ENCODE measurements at regions not wholly inside any gene's neighbourhood (a gene's known extent, or its start where the extent isn't known, plus 50 kb on each side); places are given as distances from the start of the nearest gene placed in this dataset.

DNA sequence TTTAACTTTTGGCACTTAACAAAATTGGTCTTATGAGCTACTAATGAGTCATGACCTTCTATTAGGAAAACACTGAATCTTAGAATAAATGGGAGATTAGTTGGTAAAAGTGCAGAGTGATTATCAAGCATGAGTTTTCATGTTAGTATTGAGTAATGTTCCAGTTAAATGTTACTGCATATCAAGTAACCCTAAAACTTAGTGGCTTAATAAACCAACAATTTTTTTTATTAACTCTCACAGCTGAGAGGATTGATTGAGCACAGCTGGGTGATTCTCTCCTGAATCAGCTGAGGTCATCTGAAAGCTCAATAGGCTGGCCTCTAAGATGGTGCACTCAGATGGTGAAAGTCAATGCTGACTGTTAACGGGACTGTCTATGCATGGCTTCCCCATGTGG, 248.6 kb downstream of the BCL11B start:
- Histone ChIP-seq H2AFZ (no peak overlapping the region), H3K4me2 (ENCODE audit: low read length) (no peak overlapping the region), H3K9ac (no peak overlapping the region), H3K79me2 (no peaks in the 10 kb centered on the region), H3K9me3 (ENCODE audit: control insufficient read depth, low read length) (no peaks in the 10 kb centered on the region), H3K27ac (no peak overlapping the region), H3K4me1 (no peaks in the 10 kb centered on the region), H3K27me3 (ENCODE audit: control insufficient read depth, insufficient read depth, low read length) (no peaks in the 10 kb centered on the region), H3K36me3 (ENCODE audit: control insufficient read depth, insufficient read depth, low read length) (no peaks in the 10 kb centered on the region), H3K4me3 (ENCODE audit: low read depth, low read length) (no peak overlapping the region)
- TF ChIP-seq, protein P1, sequence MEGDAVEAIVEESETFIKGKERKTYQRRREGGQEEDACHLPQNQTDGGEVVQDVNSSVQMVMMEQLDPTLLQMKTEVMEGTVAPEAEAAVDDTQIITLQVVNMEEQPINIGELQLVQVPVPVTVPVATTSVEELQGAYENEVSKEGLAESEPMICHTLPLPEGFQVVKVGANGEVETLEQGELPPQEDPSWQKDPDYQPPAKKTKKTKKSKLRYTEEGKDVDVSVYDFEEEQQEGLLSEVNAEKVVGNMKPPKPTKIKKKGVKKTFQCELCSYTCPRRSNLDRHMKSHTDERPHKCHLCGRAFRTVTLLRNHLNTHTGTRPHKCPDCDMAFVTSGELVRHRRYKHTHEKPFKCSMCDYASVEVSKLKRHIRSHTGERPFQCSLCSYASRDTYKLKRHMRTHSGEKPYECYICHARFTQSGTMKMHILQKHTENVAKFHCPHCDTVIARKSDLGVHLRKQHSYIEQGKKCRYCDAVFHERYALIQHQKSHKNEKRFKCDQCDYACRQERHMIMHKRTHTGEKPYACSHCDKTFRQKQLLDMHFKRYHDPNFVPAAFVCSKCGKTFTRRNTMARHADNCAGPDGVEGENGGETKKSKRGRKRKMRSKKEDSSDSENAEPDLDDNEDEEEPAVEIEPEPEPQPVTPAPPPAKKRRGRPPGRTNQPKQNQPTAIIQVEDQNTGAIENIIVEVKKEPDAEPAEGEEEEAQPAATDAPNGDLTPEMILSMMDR (IDR thresholded peaks at IDR 0.05), result no peak

DNA sequence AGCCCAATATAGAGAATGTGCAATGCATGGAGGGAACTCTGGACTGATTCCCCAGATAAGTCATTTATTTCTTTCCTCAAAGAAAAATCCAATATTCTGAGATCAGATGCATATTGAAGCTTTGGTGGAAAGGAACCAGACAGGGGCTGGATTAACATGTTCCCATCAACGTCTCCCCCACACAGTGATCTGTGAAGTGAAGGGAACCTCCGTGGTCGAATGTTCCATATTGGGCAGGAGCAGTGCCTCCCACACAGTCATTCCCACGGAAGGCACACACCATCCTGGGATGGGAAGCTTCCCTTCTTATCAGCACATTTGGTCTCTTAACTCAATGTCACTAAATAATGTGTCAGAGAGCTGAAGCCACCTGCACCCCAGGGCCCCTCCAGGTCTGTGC, 247.1 kb downstream of the BCL11B start:
- H3K9ac ChIP-seq, result no peak overlapping the region
- H3K27me3 ChIP-seq (ENCODE audit: control insufficient read depth, insufficient read depth, low read length), result no peaks in the 10 kb centered on the region
- H3K36me3 ChIP-seq (ENCODE audit: control insufficient read depth, insufficient read depth, low read length), result no peaks in the 10 kb centered on the region
- H3K4me1 ChIP-seq, result no peaks in the 10 kb centered on the region
- no peaks in the 10 kb centered on the region for H3K79me2 ChIP-seq
- no peak overlapping the region for H3K4me2 ChIP-seq (ENCODE audit: low read length)
- H3K4me3 ChIP-seq (ENCODE audit: low read depth, low read length), result no peak overlapping the region
- TF ChIP-seq, protein P1 (IDR thresholded peaks at IDR 0.05), result no peak
- no peak overlapping the region for H3K27ac ChIP-seq
- no peaks in the 10 kb centered on the region for H3K9me3 ChIP-seq (ENCODE audit: control insufficient read depth, low read length)
- no peak overlapping the region for H2AFZ ChIP-seq

DNA sequence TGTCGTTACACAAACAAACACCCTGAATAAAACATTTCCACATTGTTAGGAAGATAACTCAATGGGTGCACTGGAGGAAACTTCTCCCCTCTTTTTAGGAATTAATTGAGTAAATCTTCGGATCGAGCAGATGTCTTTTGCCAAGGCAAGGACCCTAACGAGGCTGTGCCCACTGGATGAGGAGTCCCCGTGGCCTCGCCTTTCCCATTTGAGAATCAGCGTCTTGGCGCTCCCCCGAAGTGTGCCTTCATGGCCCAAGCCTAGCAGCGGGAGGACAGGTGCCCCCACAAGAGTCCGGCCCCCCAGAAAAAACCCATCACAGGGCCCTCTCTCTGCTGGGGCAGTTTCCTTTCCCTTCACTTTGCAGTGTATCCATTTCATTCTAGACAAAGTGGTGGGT, 246.6 kb downstream of the BCL11B start:
- H3K4me3 ChIP-seq (ENCODE audit: low read depth, low read length), result no peak overlapping the region
- H3K27me3 ChIP-seq (ENCODE audit: control insufficient read depth, insufficient read depth, low read length), result no peaks in the 10 kb centered on the region

DNA sequence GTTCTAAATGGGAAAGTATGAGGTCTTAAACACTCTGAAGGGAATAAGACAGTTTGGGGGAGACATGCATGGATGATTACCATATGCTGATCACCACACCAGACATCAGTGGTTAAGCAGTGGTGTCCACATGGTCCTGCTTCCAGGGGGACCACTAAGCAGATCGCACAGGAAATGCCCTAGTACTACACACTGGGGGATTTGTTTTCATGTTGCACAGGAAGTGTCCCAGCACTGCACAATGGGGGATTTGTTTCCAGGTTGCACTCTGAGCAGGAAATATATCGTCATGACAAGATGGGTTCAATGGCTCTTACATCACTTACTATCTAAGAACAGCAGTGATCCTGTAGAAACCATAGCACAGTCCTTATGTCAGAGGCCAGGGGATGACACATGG, 245.5 kb downstream of the BCL11B start:
- TF ChIP-seq, protein P1 (IDR thresholded peaks at IDR 0.05), result no peak
- no peaks in the 10 kb centered on the region for H3K4me1 ChIP-seq
- no peak overlapping the region for H3K4me2 ChIP-seq (ENCODE audit: low read length)
- H3K9ac ChIP-seq, result no peak overlapping the region
- no peak overlapping the region for H2AFZ ChIP-seq
- H3K27me3 ChIP-seq (ENCODE audit: control insufficient read depth, insufficient read depth, low read length), result no peaks in the 10 kb centered on the region
- H3K9me3 ChIP-seq (ENCODE audit: control insufficient read depth, low read length), result no peaks in the 10 kb centered on the region
- no peaks in the 10 kb centered on the region for H3K79me2 ChIP-seq
- no peaks in the 10 kb centered on the region for H3K36me3 ChIP-seq (ENCODE audit: control insufficient read depth, insufficient read depth, low read length)
- H3K4me3 ChIP-seq (ENCODE audit: low read depth, low read length), result no peak overlapping the region
- no peak overlapping the region for H3K27ac ChIP-seq

More for the DNA sequence above, 246.6 kb downstream of the BCL11B start:
- Histone ChIP-seq H3K4me2 (ENCODE audit: low read length) (no peak overlapping the region), H3K9ac (no peak overlapping the region), H3K27ac (no peak overlapping the region), H3K36me3 (ENCODE audit: control insufficient read depth, insufficient read depth, low read length) (no peaks in the 10 kb centered on the region), H3K4me1 (no peaks in the 10 kb centered on the region), H3K9me3 (ENCODE audit: control insufficient read depth, low read length) (no peaks in the 10 kb centered on the region), H3K79me2 (no peaks in the 10 kb centered on the region), H2AFZ (no peak overlapping the region)
- TF ChIP-seq, protein P1 (IDR thresholded peaks at IDR 0.05), result no peak

DNA sequence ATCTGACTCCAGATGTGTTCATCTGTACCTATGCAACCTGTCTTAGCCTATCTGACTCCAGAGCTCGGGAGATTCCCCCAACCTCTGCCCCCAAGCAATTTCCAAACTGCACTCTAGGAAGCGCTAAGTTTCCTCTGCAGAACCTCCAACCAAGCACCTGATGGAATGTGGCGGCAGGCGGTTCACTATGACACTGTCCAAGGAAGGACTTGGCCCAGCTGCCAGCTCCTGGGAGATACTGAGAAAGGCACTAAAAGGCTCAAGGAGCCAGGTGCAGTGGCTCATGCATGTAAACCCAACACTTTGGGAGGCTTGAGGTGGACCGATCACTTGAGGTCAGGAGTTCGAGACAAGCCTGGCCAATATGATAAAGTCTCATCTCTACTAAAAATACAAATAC, 244.0 kb downstream of the BCL11B start:
- Histone ChIP-seq H3K9ac (no peak overlapping the region), H3K27ac (no peak overlapping the region), H3K36me3 (ENCODE audit: control insufficient read depth, insufficient read depth, low read length) (no peaks in the 10 kb centered on the region), H3K4me1 (no peaks in the 10 kb centered on the region), H2AFZ (no peak overlapping the region), H3K4me3 (ENCODE audit: low read depth, low read length) (no peak overlapping the region), H3K27me3 (ENCODE audit: control insufficient read depth, insufficient read depth, low read length) (no peaks in the 10 kb centered on the region), H3K4me2 (ENCODE audit: low read length) (no peak overlapping the region), H3K9me3 (ENCODE audit: control insufficient read depth, low read length) (no peaks in the 10 kb centered on the region), H3K79me2 (no peaks in the 10 kb centered on the region)
- TF ChIP-seq, protein P1 (IDR thresholded peaks at IDR 0.05), result no peak
